Motor neuron (in vitro differentiated cells): ENCODE measurements at regions not wholly inside any gene's neighbourhood (a gene's known extent, or its start where the extent isn't known, plus 50 kb on each side); places are given as distances from the start of the nearest gene placed in this dataset.

Experiments used
- ATAC-seq, 8 experiments: fragments of 200-7000 bp; cut with Tn5 transposase; replicated peaks in 6 of 8; 2 replicates each; pipeline ENCODE4 v1.8.0; 2021; ENCODE audit warnings: mild to moderate bottlenecking in 8 of 8, moderate library complexity in 8 of 8
- H3K27ac ChIP-seq, 2 donors: fragments of 250-450 bp; sonication (Bioruptor Pico); 2 replicates each; pipeline ENCODE4 v1.9.0; 2021; ENCODE audit warnings: antibody characterized with exemption in 2 of 2, mild to moderate bottlenecking in 2 of 2, moderate library complexity in 1 of 2
- H3K4me1 ChIP-seq, 2 donors: fragments of 250-450 bp; sonication (Bioruptor Pico); replicated peaks in 1 of 2; 2 replicates each; pipeline ENCODE4 v1.6.1; 2021; ENCODE audit warnings: antibody characterized with exemption in 2 of 2, mild to moderate bottlenecking in 2 of 2, moderate library complexity in 1 of 2
- H3K4me3 ChIP-seq, 5 donors: fragments of 250-450 bp; sonication (Bioruptor Pico); 2 replicates each; pipeline ENCODE4 v1.9.0; 2021; ENCODE audit warnings: antibody characterized with exemption in 5 of 5, mild to moderate bottlenecking in 5 of 5, moderate library complexity in 4 of 5
- WGBS, 10 experiments: fragments of 450-650 bp; shearing (Covaris generic); methylation state at CpG; one replicate each; pipeline ENCODE4 v1.0.0; 2022; 5-methylcytosine and 5-hydroxymethylcytosine counted together
- in situ Hi-C, 9 experiments: fragments of 400-800 bp; cut with MboI; loops; one replicate each; pipeline ENCODE4 v1.15.0; 2021; ENCODE audit warnings: low sequenced_read_pairs in 9 of 9, low pct_unique_long_range_greater_than_20kb in 2 of 9; ENCODE audit not compliant: unreplicated experiment in 9 of 9

DNA sequence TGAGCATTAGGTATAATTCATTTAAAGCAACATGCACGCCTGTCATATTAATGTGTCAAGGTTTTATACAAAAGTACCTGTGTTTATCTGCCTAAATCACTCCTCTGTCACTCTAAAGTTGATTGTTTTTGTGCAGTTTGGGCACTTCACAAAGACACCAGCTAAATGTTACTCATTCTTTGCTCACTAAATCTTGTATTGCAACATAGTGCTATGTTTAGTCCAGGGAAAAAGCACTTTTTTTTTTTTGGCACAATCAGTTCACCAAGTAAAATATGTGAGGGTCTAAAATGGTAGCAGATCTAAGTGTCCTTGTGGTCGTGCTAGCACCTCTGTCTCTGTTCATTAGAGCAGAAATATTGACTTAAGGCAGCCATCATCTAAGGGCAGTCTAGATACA, 2526.7 kb upstream of the PCDH20 start:
- Histone ChIP-seq H3K27ac (no peak overlapping the region), H3K4me1 (no peaks in the 10 kb centered on the region), H3K4me3 (no peak overlapping the region)
- in situ Hi-C loops, result no loop called here
- peak in 1 of 8 experiments; percentile 28 for ATAC-seq
- 40 to 100% (median 71%) methylated on average over 1 to 2 of the region's 2 CpGs; no CpG with 5 or more reads in 5 of the 10 experiments for WGBS, 10 experiments

DNA sequence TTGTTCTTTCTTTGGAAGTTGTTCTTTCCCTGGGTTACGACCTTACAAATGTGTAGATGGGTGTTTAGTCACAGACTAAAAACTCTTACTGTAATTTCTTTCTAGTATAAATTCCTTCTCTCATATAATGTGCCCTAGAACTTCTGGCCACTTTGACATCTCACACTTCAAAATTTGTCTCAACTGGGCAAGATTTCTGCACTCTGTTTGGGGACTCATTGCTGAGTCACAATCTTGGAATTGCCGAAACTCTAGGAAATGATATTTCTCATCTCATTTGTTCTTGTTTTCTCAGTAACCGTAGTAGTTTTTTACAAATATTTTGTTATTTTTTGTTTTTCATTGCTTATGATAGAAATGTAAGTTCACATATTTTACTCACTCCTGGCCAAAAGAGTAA, 2523.2 kb upstream of the PCDH20 start:
- Histone ChIP-seq H3K27ac (no peak overlapping the region), H3K4me1 (no peaks in the 10 kb centered on the region), H3K4me3 (no peak overlapping the region)
- WGBS, 10 experiments, result 6 to 100% (median 96%) methylated on average over 2 to 3 of the region's 3 CpGs; no CpG with 5 or more reads in 1 of the 10 experiments
- no peak for ATAC-seq
- in situ Hi-C loops, result no loop called here

DNA sequence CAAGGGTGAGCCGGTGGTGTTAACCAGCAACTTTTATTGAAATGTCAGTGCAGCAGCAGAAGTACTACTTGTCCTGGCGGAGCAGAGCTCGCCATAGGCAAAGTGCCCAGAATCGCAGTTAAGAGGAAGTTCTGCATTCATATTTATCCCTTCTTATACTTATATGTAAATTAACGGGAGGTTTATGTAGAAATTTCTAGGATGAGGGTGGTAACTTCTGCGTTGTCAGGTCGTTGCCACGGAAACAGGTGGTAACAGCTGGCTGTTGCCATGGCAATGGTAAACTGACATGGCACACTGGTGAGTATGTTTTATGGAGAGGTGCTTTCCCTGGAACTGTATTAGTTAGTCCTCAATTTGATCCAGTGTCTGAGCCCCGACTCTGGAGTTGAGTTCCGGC, 2494.9 kb upstream of the PCDH20 start:
- no peak overlapping the region for H3K27ac ChIP-seq
- no peak overlapping the region for H3K4me3 ChIP-seq
- peaks cover 0 to 5% of the 10 kb centered on the region in 2 donors for H3K4me1 ChIP-seq
- in situ Hi-C loops, result no loop called here
- WGBS, 10 experiments, result 17 to 100% (median 47%) methylated on average over 1 to 10 of the region's 10 CpGs; no CpG with 5 or more reads in 1 of the 10 experiments
- peak in 7 of 8 experiments; percentile 41 to 88 (median 76) for ATAC-seq

DNA sequence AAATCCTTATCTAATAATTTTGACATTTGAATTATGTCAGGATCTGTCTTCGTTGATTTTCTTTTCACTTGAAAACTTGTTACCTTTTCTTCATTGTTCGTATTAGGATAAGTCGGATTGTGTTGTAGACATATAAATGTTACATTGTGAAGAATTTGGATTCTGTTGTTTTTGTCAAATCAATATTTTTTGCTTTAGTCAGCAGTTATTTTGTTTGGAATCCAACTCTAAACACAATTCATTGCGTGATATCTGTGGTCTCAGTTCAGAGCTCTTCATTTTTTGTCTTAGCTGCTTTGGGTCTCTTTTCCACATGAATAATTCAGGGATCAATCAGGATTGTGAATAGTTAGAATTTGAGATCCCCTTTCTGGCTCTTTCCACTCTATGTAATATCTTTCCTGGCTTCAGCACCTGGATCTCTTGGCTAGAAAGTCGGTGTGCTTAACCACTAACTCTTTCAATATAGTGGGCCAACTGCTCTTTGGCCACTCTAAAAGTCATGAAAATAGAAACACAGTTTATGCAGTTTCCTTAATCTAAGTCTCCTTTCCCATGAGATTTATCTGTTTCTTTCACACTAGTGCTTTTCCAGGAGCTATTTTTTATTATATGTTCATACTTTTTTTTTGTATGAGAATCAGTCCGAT, 2494.2 kb upstream of the PCDH20 start:
- Histone ChIP-seq H3K4me1 (peaks cover 0 to 5% of the 10 kb centered on the region in 2 donors), H3K4me3 (no peak overlapping the region), H3K27ac (no peak overlapping the region)
- ATAC-seq, result no peak
- WGBS, 10 experiments, result 23 to 100% (median 88%) methylated on average over 3 to 6 of the region's 6 CpGs
- in situ Hi-C loops, result no loop called here

DNA sequence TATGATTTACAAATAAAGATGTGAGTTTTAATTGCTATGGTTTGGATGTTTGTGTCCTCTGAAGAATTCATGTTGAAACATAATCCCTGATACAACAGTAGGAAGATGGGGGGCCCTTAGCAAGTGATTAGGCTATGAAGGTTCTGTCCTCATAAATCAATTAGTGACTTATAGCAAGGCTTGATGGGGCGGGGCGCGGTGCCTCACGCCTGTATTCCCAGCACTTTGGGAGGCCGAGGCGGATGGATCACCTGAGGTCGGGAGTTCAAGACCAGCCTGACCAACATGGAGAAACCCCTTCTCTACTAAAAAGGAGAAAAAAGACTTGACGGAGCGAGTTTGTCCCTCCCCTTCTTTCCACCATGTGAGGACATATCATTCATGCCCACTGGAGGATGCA, 2486.5 kb upstream of the PCDH20 start:
- 0 to 100% (median 94%) methylated on average over 1 to 8 of the region's 9 CpGs; no CpG with 5 or more reads in 2 of the 10 experiments for WGBS, 10 experiments
- in situ Hi-C loops, result no loop called here
- no peak overlapping the region for H3K27ac ChIP-seq
- peaks cover 0 to 11% of the 10 kb centered on the region in 2 donors for H3K4me1 ChIP-seq
- H3K4me3 ChIP-seq, result no peak overlapping the region
- no peak for ATAC-seq

DNA sequence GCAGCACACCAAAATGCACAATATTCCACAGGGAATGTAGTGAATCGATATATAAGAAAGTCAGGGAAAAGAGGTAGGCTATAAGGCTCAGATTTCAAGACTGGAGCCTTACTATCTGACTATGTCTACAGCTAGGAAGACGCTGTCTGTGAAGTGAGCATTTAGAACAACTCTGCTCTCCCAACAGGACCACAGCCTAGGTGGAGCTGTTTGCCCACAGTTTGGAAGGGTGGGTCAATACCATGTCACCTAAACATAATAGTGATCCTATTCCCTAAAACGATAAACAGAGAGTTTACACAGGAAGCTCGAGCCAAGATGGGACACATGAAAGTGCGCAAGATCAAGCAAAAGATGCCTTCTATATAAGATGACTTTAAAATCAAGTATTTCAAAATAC, 2486.0 kb upstream of the PCDH20 start:
- H3K4me3 ChIP-seq, result no peak overlapping the region
- 35 to 100% (median 93%) methylated on average over 1 to 5 of the region's 5 CpGs; no CpG with 5 or more reads in 3 of the 10 experiments for whole genome bisulfite sequencing, 10 experiments
- in situ Hi-C loops, result no loop called here
- ATAC-seq, result no peak
- H3K27ac ChIP-seq, result no peak overlapping the region
- H3K4me1 ChIP-seq, result peaks cover 0 to 11% of the 10 kb centered on the region in 2 donors

DNA sequence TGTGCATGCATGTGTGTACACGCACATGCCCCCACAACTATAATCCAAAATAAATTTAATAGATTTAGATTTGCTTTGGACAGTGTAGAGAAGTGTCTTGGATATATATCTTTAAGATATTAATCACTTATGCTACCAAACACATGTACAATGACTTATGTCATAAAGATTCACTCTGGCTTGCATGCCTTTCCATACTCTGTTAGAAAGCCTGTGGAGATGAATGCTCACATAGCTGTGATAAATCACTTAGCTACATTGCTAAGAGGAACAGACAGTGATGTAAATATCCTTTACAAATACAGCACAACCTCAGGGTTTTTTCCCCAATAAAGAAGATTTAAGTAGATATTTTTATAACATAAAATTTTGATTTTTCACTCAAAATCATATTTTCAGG, 2484.8 kb upstream of the PCDH20 start:
- Histone ChIP-seq H3K27ac (no peak overlapping the region), H3K4me1 (peaks cover 0 to 11% of the 10 kb centered on the region in 2 donors), H3K4me3 (no peak overlapping the region)
- in situ Hi-C loops, result no loop called here
- WGBS, 10 experiments, result 0 to 100% (median 95%) methylated on average over 1 of the region's 1 CpG; no CpG with 5 or more reads in 4 of the 10 experiments
- ATAC-seq, result peak in 5 of 8 experiments; percentile 71 to 91 (median 86)

DNA sequence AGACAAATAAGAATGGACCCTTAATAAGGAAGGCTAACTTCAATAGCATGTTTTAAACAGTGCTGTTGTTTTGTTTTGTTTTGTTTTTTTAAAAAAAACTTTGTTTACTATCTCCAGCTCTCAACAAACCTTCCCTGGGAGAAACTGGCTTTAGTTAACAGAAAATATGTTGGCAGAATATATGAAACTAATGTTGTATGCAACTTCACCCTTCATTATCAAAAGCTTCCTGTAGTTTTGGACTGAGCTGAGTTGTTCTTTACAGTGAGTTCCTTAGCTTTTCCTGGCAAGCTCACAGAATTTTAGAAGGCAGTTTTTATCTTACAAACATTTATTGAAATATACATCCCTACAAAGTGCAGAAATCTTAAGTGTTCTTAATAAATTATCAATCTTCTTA, 2480.7 kb upstream of the PCDH20 start:
- ATAC-seq, result no peak
- in situ Hi-C loops, result no loop called here

DNA sequence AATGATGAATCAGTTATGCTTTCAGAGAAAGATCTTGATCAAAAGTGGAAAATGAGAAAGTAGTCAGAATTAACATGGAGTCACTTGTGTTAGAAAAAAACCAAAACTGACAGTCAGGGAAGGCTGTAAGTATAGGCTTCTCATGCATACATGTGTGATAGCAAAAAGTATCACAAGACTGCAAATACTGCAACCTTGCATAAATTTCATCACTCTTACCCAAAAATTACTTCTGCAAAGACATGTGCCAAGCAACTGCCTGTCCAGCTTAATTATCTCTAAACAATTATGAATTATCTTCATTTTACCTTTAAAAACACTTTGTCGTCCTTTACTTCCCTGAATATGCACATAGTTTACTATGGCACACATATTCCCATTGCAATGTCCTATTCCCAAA, 2466.4 kb upstream of the PCDH20 start:
- Histone ChIP-seq H3K4me1 (no peaks in the 10 kb centered on the region), H3K4me3 (no peak overlapping the region), H3K27ac (no peak overlapping the region)
- in situ Hi-C loops, result no loop called here
- WGBS, 10 experiments, result 0 to 100% (median 63%) methylated on average over 1 of the region's 1 CpG
- ATAC-seq, result no peak

More for the DNA sequence above, 2480.7 kb upstream of the PCDH20 start:
- Histone ChIP-seq H3K4me3 (no peak overlapping the region), H3K27ac (no peak overlapping the region), H3K4me1 (peaks cover 0 to 11% of the 10 kb centered on the region in 2 donors)

DNA sequence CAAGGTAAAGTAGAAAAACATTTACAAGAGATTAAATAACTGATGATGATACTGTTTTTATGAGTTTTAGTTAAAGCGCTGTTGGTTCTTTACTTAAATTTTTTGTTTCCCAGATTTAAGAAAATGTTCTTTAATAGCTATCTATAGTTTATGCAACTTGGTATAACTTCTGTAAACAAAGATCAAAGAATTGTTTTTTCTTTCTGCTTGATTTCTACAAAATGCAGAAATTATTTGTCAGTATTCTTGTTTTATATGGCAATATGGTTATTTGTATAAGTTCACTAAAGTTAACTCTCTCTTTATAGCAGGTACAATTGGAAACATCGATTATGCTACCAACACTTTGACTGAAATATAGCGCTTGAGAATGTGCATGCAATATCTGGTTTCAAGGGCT, 2465.1 kb upstream of the PCDH20 start:
- in situ Hi-C loops, result no loop called here
- 21 to 100% (median 63%) methylated on average over 1 to 3 of the region's 3 CpGs for WGBS, 10 experiments
- Histone ChIP-seq H3K4me1 (no peaks in the 10 kb centered on the region), H3K4me3 (no peak overlapping the region), H3K27ac (no peak overlapping the region)
- no peak for ATAC-seq

DNA sequence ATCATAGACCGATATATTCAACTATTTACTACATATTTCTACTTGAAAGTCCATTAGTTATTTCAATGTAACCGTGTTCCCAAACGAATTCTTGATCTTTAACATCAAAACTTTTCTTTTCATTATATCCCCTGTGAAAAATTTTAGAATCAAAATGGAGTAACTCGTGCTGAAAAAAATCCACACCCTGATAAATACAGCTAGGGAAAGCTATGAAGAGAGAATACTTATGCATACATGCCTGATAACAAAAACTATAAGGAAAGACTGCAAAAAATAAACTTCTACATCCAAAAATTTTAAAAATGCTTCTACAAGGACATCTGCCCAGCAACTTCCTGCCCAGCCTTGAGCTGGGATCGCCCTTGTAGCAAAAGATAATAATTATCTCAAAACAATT, 2458.3 kb upstream of the PCDH20 start:
- H3K4me1 ChIP-seq, result no peaks in the 10 kb centered on the region
- ATAC-seq, result no peak
- H3K27ac ChIP-seq, result no peak overlapping the region
- in situ Hi-C loops, result no loop called here
- 2 to 93% (median 77%) methylated on average over 2 to 5 of the region's 5 CpGs for WGBS, 10 experiments
- no peak overlapping the region for H3K4me3 ChIP-seq

DNA sequence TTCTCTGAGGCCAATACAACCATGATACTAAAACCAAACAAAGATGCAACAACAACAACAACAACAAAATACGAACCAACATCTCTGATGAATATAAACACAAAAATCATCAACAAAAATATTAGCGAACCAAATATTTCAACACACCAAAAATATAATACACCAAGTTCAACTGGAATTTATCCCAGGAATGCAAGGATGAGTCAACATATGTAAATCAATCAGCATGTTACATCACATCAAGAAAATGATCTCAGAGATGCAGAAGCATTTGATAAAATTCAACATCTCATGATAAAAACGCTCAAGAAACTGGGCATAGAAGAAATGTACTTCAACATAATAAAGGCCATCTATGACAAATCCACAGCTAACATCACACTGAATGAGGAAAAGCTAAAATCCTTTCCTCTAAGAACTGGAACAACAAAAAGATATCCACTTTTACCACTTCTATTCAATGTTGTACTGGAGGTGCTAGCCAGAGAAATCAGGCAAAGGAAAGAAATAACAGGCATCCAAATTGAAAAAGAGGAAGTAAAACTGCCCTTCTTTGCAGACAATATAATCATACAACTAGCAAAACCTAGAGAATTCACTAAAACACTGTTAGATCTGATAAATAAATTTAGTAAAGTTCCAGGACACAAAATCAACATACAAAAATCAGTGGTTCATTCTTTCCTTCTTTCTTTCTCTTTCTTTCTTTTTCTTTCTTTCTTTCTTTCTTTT, 2448.7 kb upstream of the PCDH20 start:
- no peak for ATAC-seq
- Histone ChIP-seq H3K27ac (no peak overlapping the region), H3K4me3 (no peak overlapping the region), H3K4me1 (no peaks in the 10 kb centered on the region)
- 17 to 100% (median 82%) methylated on average over 1 to 3 of the region's 3 CpGs for WGBS, 10 experiments
- in situ Hi-C loops, result no loop called here

DNA sequence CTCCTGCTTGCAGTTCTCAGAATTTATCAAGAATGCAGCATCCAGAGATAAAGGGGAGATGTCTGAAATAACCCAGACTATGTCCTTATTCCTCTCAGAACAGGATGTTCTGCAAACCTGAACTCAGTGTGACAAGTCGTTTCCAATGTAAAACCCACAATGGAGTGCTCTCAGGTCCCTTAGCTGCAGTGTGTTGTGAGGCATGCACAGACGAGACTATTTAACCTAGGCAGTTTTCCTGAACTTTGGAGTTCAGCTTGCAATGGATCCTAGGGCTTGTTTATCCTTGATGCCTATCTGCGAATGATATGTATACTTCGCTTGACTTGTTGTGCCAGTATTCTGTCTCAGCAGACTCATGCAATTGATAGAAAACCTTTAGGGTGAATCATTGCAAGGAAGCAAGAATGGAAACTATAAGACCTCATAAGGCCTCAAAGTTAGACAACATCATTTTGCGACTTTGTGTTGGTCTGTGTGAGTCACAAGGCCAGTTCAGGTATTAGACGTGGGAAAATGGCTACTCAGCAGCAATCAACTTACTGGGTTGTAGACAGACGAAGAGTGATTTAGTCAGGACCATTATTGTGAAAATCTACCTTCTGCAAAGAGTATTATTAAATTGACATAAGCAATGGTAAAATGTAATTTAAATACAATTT, 2439.9 kb upstream of the PCDH20 start:
- H3K27ac ChIP-seq, result no peak overlapping the region

More for the DNA sequence above, 2439.9 kb upstream of the PCDH20 start:
- peaks cover 0 to 4% of the 10 kb centered on the region in 2 donors for H3K4me1 ChIP-seq
- ATAC-seq, result no peak
- WGBS, 10 experiments, result 9 to 91% (median 81%) methylated on average over 2 to 7 of the region's 7 CpGs
- no peak overlapping the region for H3K4me3 ChIP-seq
- in situ Hi-C loops, result no loop called here
